ENCODE measurements at regions not wholly inside any gene's neighbourhood (a gene's known extent, or its start where the extent isn't known, plus 50 kb on each side); places are given as distances from the start of the nearest gene placed in this dataset.
"Not testable (repeated sequence)": the region's sequence is repeated elsewhere in the genome, so short reads cannot be mapped to it uniquely, and the experiment has no call there.

- no peak for TF ChIP-seq CTCF (conservative IDR thresholded peaks at IDR 0.05; ENCODE audit: low read depth, low read length)
- H3K4me3 ChIP-seq (ENCODE audit: low read length), result no peak overlapping the region
- DNase-seq (ENCODE audit: low read depth), result no peak
Observed at GRCh38 chrX:128622296-128622695, 570.1 kb upstream of the ACTRT1 start.

- TF ChIP-seq CTCF (conservative IDR thresholded peaks at IDR 0.05; ENCODE audit: low read depth, low read length), result no peak
- H3K4me3 ChIP-seq (ENCODE audit: low read length), result no peak overlapping the region
- no peak for DNase-seq (ENCODE audit: low read depth)
Observed at GRCh38 chrX:128619490-128619889, 567.3 kb upstream of the ACTRT1 start.

- TF ChIP-seq CTCF (conservative IDR thresholded peaks at IDR 0.05; ENCODE audit: low read depth, low read length), result no peak
- H3K4me3 ChIP-seq (ENCODE audit: low read length), result no peak overlapping the region
- DNase-seq (ENCODE audit: low read depth), result no peak
Observed at GRCh38 chrX:128616933-128617332, 564.7 kb upstream of the ACTRT1 start.

GRCh38 chrX:128606817-128607216, 554.6 kb upstream of the ACTRT1 start:
- H3K4me3 ChIP-seq (ENCODE audit: low read length); DNase-seq (ENCODE audit: low read depth): not testable (repeated sequence)

- DNase-seq (ENCODE audit: low read depth); H3K4me3 ChIP-seq (ENCODE audit: low read length): not testable (repeated sequence)
Observed at GRCh38 chrX:128606357-128606756, 554.2 kb upstream of the ACTRT1 start.

- no peak for DNase-seq (ENCODE audit: low read depth)
- no peak overlapping the region for H3K4me3 ChIP-seq (ENCODE audit: low read length)
- no peak for TF ChIP-seq CTCF (conservative IDR thresholded peaks at IDR 0.05; ENCODE audit: low read depth, low read length)
Observed at GRCh38 chrX:128601706-128602105, 549.5 kb upstream of the ACTRT1 start.

- TF ChIP-seq CTCF (conservative IDR thresholded peaks at IDR 0.05; ENCODE audit: low read depth, low read length), result no peak
- no peak overlapping the region for H3K4me3 ChIP-seq (ENCODE audit: low read length)
- no peak for DNase-seq (ENCODE audit: low read depth)
Observed at GRCh38 chrX:128599632-128600031, 547.4 kb upstream of the ACTRT1 start.

- DNase-seq (ENCODE audit: low read depth), result no peak
- H3K4me3 ChIP-seq (ENCODE audit: low read length), result no peak overlapping the region
- no peak for TF ChIP-seq CTCF (conservative IDR thresholded peaks at IDR 0.05; ENCODE audit: low read depth, low read length)
Observed at GRCh38 chrX:128582036-128582435, 529.8 kb upstream of the ACTRT1 start.

Measured in retinal pigment epithelial cell (primary cell).